IMR-90 (cell line): ENCODE measurements at regions not wholly inside any gene's neighbourhood (a gene's known extent, or its start where the extent isn't known, plus 50 kb on each side); places are given as distances from the start of the nearest gene placed in this dataset.

Source experiments
- ATAC-seq: fragments of 200-7000 bp; cut with Tn5 transposase; 2 replicates; pipeline ENCODE4 v1.9.1; 2020; ENCODE audit warnings: low read depth, mild to moderate bottlenecking, moderate library complexity
- BruUV-seq: library from RNA; stranded (reverse); fragments of 400-500 nt; replicated peaks from 2 replicates; lab custom pipeline; 2021; lab: Mats Ljungman, UMichigan
- CTCF ChIA-PET: fragments of 300-600 bp; formaldehyde crosslinking; extraction: SDS; loops from one replicate; lab custom pipeline; 2021; ENCODE audit warnings: antibody characterized with exemption; lab: Yijun Ruan, JAX
- POLR2A ChIA-PET: fragments of 300-600 bp; sonication (Branson Sonifier 250); formaldehyde crosslinking; loops from one replicate; lab custom pipeline; 2022; ENCODE audit warnings: antibody characterized with exemption; ENCODE audit not compliant: unreplicated experiment; lab: Charles Lee
- DNase-seq: peaks from one replicate; pipeline ENCODE4 v3.0.0; 2013
- H2AFZ ChIP-seq: replicated peaks from 2 replicates; pipeline ENCODE3; 2013; ENCODE audit warnings: low read length, mild to moderate bottlenecking; ENCODE audit not compliant: poor library complexity
- H2AK5ac ChIP-seq: 2 replicates; pipeline ENCODE4 v1.6.1; 2013; ENCODE audit warnings: low read depth, low read length, inconsistent platforms
- H2AK9ac ChIP-seq: replicated peaks from 2 replicates; pipeline ENCODE3; 2013; ENCODE audit warnings: mild to moderate bottlenecking, low read depth, low read length, moderate library complexity; ENCODE audit not compliant: poor library complexity
- H2BK120ac ChIP-seq: 2 replicates; pipeline ENCODE4 v1.6.1; 2013; ENCODE audit warnings: low read depth, low read length, inconsistent platforms
- H2BK15ac ChIP-seq: 3 replicates; pipeline ENCODE4 v1.6.1; 2013; ENCODE audit warnings: low read depth, low read length, inconsistent platforms
- H2BK20ac ChIP-seq: 2 replicates; pipeline ENCODE4 v1.6.1; 2013; ENCODE audit warnings: low read depth, mild to moderate bottlenecking, inconsistent platforms, low read length, moderate library complexity
- H2BK5ac ChIP-seq: 2 replicates; pipeline ENCODE4 v1.6.1; 2013; ENCODE audit warnings: mild to moderate bottlenecking, low read depth, low read length, inconsistent platforms; ENCODE audit not compliant: poor library complexity, severe bottlenecking
- H3K14ac ChIP-seq: replicated peaks from 2 replicates; pipeline ENCODE4 v1.6.1; 2013; ENCODE audit warnings: low read depth, low read length, inconsistent platforms
- H3K18ac ChIP-seq: 2 replicates; pipeline ENCODE4 v1.6.1; 2013; ENCODE audit warnings: low read depth, low read length, control low read depth
- H3K23ac ChIP-seq: 2 replicates; pipeline ENCODE4 v1.6.1; 2013; ENCODE audit warnings: low read depth, low read length, inconsistent platforms
- H3K27ac ChIP-seq: 2 replicates; pipeline ENCODE4 v1.5.1; 2013; ENCODE audit warnings: mild to moderate bottlenecking, control low read depth, low read length; ENCODE audit not compliant: insufficient read depth
- H3K27me3 ChIP-seq: 2 replicates; pipeline ENCODE4 v1.6.1; 2013; ENCODE audit warnings: low read length; ENCODE audit not compliant: control insufficient read depth, insufficient read depth
- H3K36me3 ChIP-seq: 2 replicates; pipeline ENCODE4 v1.6.1; 2013; ENCODE audit warnings: low read length, mixed read lengths; ENCODE audit not compliant: control insufficient read depth, insufficient read depth
- H3K4ac ChIP-seq: 2 replicates; pipeline ENCODE4 v1.6.1; 2013; ENCODE audit warnings: low read depth, low read length, inconsistent platforms
- H3K4me1 ChIP-seq: 2 replicates; pipeline ENCODE4 v1.6.1; 2013; ENCODE audit warnings: low read length, mixed read lengths; ENCODE audit not compliant: control insufficient read depth, insufficient read depth
- H3K4me2 ChIP-seq: 2 replicates; pipeline ENCODE4 v1.6.1; 2013; ENCODE audit warnings: low read depth, mild to moderate bottlenecking, control low read depth, low read length, moderate library complexity
- H3K4me3 ChIP-seq: 2 replicates; pipeline ENCODE4 v1.5.1; 2013; ENCODE audit warnings: low read depth, mild to moderate bottlenecking, control low read depth, low read length, moderate library complexity; ENCODE audit not compliant: insufficient read depth
- H3K56ac ChIP-seq: 2 replicates; pipeline ENCODE4 v1.6.1; 2013; ENCODE audit warnings: low read length, inconsistent platforms; ENCODE audit not compliant: insufficient read depth; ENCODE audit errors: extremely low read depth
- H3K79me1 ChIP-seq, 2 experiments: 2 replicates each; pipeline ENCODE4 v1.6.1; 2013; ENCODE audit warnings: low read length in 2 of 2, inconsistent platforms in 1 of 2, low read depth in 1 of 2
- H3K9ac ChIP-seq: 2 replicates; pipeline ENCODE4 v1.6.1; 2013; ENCODE audit warnings: low read depth, low read length, control low read depth
- H3K9me1 ChIP-seq: 2 replicates; pipeline ENCODE4 v1.6.1; 2013; ENCODE audit warnings: low read length, inconsistent platforms; ENCODE audit not compliant: insufficient read depth
- H3K9me3 ChIP-seq: 2 replicates; pipeline ENCODE4 v1.6.1; 2013; ENCODE audit warnings: low read length; ENCODE audit not compliant: control insufficient read depth, insufficient read depth
- H4K20me1 ChIP-seq: 2 replicates; pipeline ENCODE4 v1.6.1; 2013; ENCODE audit warnings: low read length, inconsistent platforms; ENCODE audit not compliant: insufficient read depth
- H4K5ac ChIP-seq: 2 replicates; pipeline ENCODE4 v1.6.1; 2013; ENCODE audit warnings: mild to moderate bottlenecking, low read depth, low read length, control low read depth
- H4K8ac ChIP-seq, 2 experiments: 2 replicates each; pipeline ENCODE4 v1.6.1; 2013; ENCODE audit warnings: low read depth in 2 of 2, low read length in 2 of 2, control low read depth in 1 of 2, inconsistent platforms in 1 of 2
- H4K91ac ChIP-seq: 2 replicates; pipeline ENCODE4 v1.6.1; 2013; ENCODE audit warnings: low read depth, low read length, inconsistent platforms; ENCODE audit not compliant: insufficient read depth
- CEBPB ChIP-seq: IDR thresholded peaks from 2 replicates; pipeline ENCODE4 v1.6.1; 2012; ENCODE audit warnings: low read depth, low read length, improper control_type of control experiment
- CHD1 ChIP-seq: IDR thresholded peaks from 2 replicates; pipeline ENCODE4 v1.6.1; 2012; ENCODE audit warnings: low read depth, low read length, improper control_type of control experiment
- FOS ChIP-seq: fragments of 150-350 bp; IDR thresholded peaks from 2 replicates; pipeline ENCODE4 v1.6.1; 2016; ENCODE audit warnings: low read depth, low read length
- MAFK ChIP-seq: IDR thresholded peaks from 2 replicates; pipeline ENCODE4 v1.6.1; 2012; ENCODE audit warnings: low read depth, low read length, improper control_type of control experiment
- MAZ ChIP-seq: IDR thresholded peaks from 2 replicates; pipeline ENCODE4 v1.6.1; 2012; ENCODE audit warnings: low read depth, mild to moderate bottlenecking, low read length, improper control_type of control experiment, moderate library complexity, borderline replicate concordance
- MXI1 ChIP-seq: IDR thresholded peaks from 2 replicates; pipeline ENCODE4 v1.6.1; 2012; ENCODE audit warnings: low read depth, mild to moderate bottlenecking, low read length, moderate library complexity, borderline replicate concordance
- NFE2L2 ChIP-seq: fragments of 150-350 bp; IDR thresholded peaks from 2 replicates; pipeline ENCODE4 v1.6.1; 2016; ENCODE audit warnings: low read depth, mild to moderate bottlenecking, low read length
- POLR2A ChIP-seq: IDR thresholded peaks from 2 replicates; pipeline ENCODE4 v1.6.1; 2012; ENCODE audit warnings: mild to moderate bottlenecking, low read depth, low read length
- RAD21 ChIP-seq: IDR thresholded peaks from 2 replicates; pipeline ENCODE4 v1.6.1; 2012; ENCODE audit warnings: low read length, improper control_type of control experiment
- RCOR1 ChIP-seq: IDR thresholded peaks from 2 replicates; pipeline ENCODE4 v1.6.1; 2012; ENCODE audit warnings: mild to moderate bottlenecking, low read length, improper control_type of control experiment; ENCODE audit not compliant: insufficient replicate concordance
- RFX5 ChIP-seq: IDR thresholded peaks from 2 replicates; pipeline ENCODE4 v1.8.0; 2012; ENCODE audit warnings: low read depth, mild to moderate bottlenecking, low read length, moderate library complexity
- SMC3 ChIP-seq: fragments of 150-350 bp; IDR thresholded peaks from 2 replicates; pipeline ENCODE4 v1.6.1; 2016; ENCODE audit warnings: low read depth, mild to moderate bottlenecking, antibody characterized with exemption, low read length, moderate library complexity
- WGBS, 2 experiments: methylation state at CpG; one replicate each; pipeline versions ENCODE4 v1.1.5 to v1.1.7; 2013; ENCODE audit warnings: missing lambda C conversion rate in 2 of 2; ENCODE audit not compliant: insufficient read length in 1 of 2; ENCODE audit errors: extremely low coverage in 2 of 2; 5-methylcytosine and 5-hydroxymethylcytosine counted together
- dilution Hi-C: fragments of 300-500 bp; cut with HindIII; formaldehyde crosslinking; loops from one replicate; pipeline ENCODE4 v1.14.3; 2018; ENCODE audit warnings: low sequenced_read_pairs; ENCODE audit not compliant: unreplicated experiment
- in situ Hi-C: fragments of 300-500 bp; cut with MboI; formaldehyde crosslinking; loops from 3 replicates; pipeline ENCODE4 v1.14.3; 2019; ENCODE audit warnings: low sequenced_read_pairs, inconsistent platforms, mixed read lengths
- intact Hi-C: fragments of 100-400 bp; cut with micrococcal nuclease; formaldehyde crosslinking; loops from 2 replicates; pipeline ENCODE4 v1.10.0; 2022
- TF ChIP-seq, protein P1 (sequence below): fragments of 150-350 bp; IDR thresholded peaks from 2 replicates; pipeline ENCODE4 v1.6.1; 2016; ENCODE audit warnings: low read depth, mild to moderate bottlenecking, low read length, moderate library complexity, borderline replicate concordance
- TF ChIP-seq, protein P2 (sequence below): conservative IDR thresholded peaks from 2 replicates; pipeline ENCODE4 v1.5.1; 2012; ENCODE audit warnings: mild to moderate bottlenecking, low read depth, low read length, improper control_type of control experiment
- TF ChIP-seq, protein P3 (sequence below): fragments of 150-350 bp; IDR thresholded peaks from 2 replicates; pipeline ENCODE4 v1.6.1; 2017; ENCODE audit warnings: mild to moderate bottlenecking, antibody characterized with exemption, low read length, low read depth

DNA sequence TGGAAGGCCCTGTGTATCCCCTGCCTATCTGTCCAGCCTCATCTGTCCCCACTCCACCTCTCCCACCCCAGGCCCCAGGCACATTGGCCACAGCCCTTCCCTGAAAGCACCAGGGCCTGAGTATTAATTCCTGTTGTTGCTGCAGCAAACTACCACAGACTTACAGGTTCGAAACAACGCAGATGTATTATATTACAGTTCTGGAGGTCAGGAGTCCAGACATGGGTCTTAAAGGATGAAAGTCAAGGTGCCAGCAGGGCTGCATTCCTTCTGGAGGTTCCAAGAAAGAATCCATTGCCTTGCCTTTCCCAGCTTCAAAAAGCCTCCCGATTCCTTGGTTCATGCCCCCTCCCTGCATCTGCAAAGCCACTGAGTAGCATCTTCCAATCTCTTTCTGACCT, 78.7 kb upstream of the LAPTM4A start:
- ATAC-seq, result no peak
- no TSS peak for BruUV-seq
- H2BK20ac ChIP-seq, result no peak overlapping the region
- no peak overlapping the region for H2AK5ac ChIP-seq
- H3K79me1 ChIP-seq, result no peaks in the 10 kb centered on the region
- no peaks in the 10 kb centered on the region for H3K9me1 ChIP-seq
- no peak overlapping the region for H2AK9ac ChIP-seq
- no peak overlapping the region for H3K23ac ChIP-seq
- no peak overlapping the region for H2BK15ac ChIP-seq
- no peak overlapping the region for H3K4me2 ChIP-seq
- no peak overlapping the region for H3K4ac ChIP-seq
- no peak overlapping the region for H2BK120ac ChIP-seq
- no peak overlapping the region for H3K4me3 ChIP-seq
- no peak overlapping the region for H3K56ac ChIP-seq
- no peaks in the 10 kb centered on the region for H4K20me1 ChIP-seq
- no peak for DNase-seq
- ChIA-PET POLR2A (no interaction called here), CTCF (no interaction called here)
- H4K91ac ChIP-seq, result no peak overlapping the region
- H3K18ac ChIP-seq, result no peak overlapping the region
- no peak overlapping the region for H2BK5ac ChIP-seq
- no peak overlapping the region for H3K27ac ChIP-seq
- in situ Hi-C loops (no loop called here), dilution Hi-C loops (no loop called here), intact Hi-C loops (no loop called here)
- no peak overlapping the region for H2AFZ ChIP-seq
- no peaks in the 10 kb centered on the region for H3K9me3 ChIP-seq
- no peaks in the 10 kb centered on the region for H3K36me3 ChIP-seq
- no peak overlapping the region for H4K5ac ChIP-seq
- 100% methylated on average over 1 of the region's 3 CpGs; no CpG with 5 or more reads in 1 of the 2 experiments for WGBS, 2 experiments
- H3K27me3 ChIP-seq, result peaks cover 13% of the 10 kb centered on the region
- TF ChIP-seq, protein P1, sequence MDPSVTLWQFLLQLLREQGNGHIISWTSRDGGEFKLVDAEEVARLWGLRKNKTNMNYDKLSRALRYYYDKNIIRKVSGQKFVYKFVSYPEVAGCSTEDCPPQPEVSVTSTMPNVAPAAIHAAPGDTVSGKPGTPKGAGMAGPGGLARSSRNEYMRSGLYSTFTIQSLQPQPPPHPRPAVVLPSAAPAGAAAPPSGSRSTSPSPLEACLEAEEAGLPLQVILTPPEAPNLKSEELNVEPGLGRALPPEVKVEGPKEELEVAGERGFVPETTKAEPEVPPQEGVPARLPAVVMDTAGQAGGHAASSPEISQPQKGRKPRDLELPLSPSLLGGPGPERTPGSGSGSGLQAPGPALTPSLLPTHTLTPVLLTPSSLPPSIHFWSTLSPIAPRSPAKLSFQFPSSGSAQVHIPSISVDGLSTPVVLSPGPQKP, result no peak
- TF ChIP-seq SMC3, result no peak
- no peak for TF ChIP-seq MXI1
- no peak for TF ChIP-seq RAD21
- TF ChIP-seq NFE2L2, result no peak
- no peak for TF ChIP-seq MAFK
- no peak for TF ChIP-seq FOS
- TF ChIP-seq, protein P2, sequence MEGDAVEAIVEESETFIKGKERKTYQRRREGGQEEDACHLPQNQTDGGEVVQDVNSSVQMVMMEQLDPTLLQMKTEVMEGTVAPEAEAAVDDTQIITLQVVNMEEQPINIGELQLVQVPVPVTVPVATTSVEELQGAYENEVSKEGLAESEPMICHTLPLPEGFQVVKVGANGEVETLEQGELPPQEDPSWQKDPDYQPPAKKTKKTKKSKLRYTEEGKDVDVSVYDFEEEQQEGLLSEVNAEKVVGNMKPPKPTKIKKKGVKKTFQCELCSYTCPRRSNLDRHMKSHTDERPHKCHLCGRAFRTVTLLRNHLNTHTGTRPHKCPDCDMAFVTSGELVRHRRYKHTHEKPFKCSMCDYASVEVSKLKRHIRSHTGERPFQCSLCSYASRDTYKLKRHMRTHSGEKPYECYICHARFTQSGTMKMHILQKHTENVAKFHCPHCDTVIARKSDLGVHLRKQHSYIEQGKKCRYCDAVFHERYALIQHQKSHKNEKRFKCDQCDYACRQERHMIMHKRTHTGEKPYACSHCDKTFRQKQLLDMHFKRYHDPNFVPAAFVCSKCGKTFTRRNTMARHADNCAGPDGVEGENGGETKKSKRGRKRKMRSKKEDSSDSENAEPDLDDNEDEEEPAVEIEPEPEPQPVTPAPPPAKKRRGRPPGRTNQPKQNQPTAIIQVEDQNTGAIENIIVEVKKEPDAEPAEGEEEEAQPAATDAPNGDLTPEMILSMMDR, result no peak
- no peak for TF ChIP-seq POLR2A
- TF ChIP-seq CEBPB, result no peak
- TF ChIP-seq RFX5, result no peak
- TF ChIP-seq, protein P3, sequence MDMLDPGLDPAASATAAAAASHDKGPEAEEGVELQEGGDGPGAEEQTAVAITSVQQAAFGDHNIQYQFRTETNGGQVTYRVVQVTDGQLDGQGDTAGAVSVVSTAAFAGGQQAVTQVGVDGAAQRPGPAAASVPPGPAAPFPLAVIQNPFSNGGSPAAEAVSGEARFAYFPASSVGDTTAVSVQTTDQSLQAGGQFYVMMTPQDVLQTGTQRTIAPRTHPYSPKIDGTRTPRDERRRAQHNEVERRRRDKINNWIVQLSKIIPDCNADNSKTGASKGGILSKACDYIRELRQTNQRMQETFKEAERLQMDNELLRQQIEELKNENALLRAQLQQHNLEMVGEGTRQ, result no peak
- no peak for TF ChIP-seq CHD1
- no peak for TF ChIP-seq MAZ
- no peak for TF ChIP-seq RCOR1
- H3K9ac ChIP-seq, result no peak overlapping the region
- H3K4me1 ChIP-seq, result peaks cover 4% of the 10 kb centered on the region
- no peak overlapping the region for H4K8ac ChIP-seq
- no peak overlapping the region for H3K14ac ChIP-seq
